DOHH2 (cell line): ENCODE measurements at regions not wholly inside any gene's neighbourhood (a gene's known extent, or its start where the extent isn't known, plus 50 kb on each side); places are given as distances from the start of the nearest gene placed in this dataset.

Source experiments
- H3F3A ChIP-seq: fragments of 200-600 bp; sonication (generic), shearing (Covaris generic); 2 replicates; pipeline ENCODE4 v1.6.0; 2016; ENCODE audit warnings: antibody characterized with exemption, mild to moderate bottlenecking; ENCODE audit not compliant: control insufficient read depth, insufficient read depth
- H3K27ac ChIP-seq: fragments of 200-600 bp; sonication (generic); 2 replicates; pipeline ENCODE4 v1.5.1; 2014; ENCODE audit warnings: low read depth, mild to moderate bottlenecking, low read length, moderate library complexity
- H3K27me3 ChIP-seq: fragments of 200-600 bp; sonication (generic); 2 replicates; pipeline ENCODE4 v1.6.1; 2014; ENCODE audit warnings: mild to moderate bottlenecking, low read length, mixed read lengths; ENCODE audit not compliant: control insufficient read depth
- H3K36me3 ChIP-seq: fragments of 200-600 bp; sonication (generic); 2 replicates; pipeline ENCODE4 v1.6.1; 2014; ENCODE audit warnings: mild to moderate bottlenecking, low read length, moderate library complexity, mixed read lengths; ENCODE audit not compliant: control insufficient read depth
- H3K4me1 ChIP-seq: fragments of 200-600 bp; sonication (generic); 2 replicates; pipeline ENCODE4 v1.6.1; 2014; ENCODE audit warnings: mild to moderate bottlenecking, low read length, mixed read lengths; ENCODE audit not compliant: control insufficient read depth
- H3K4me2 ChIP-seq: fragments of 200-600 bp; sonication (generic); 2 replicates; pipeline ENCODE4 v1.6.0; 2014; ENCODE audit warnings: mild to moderate bottlenecking, low read length, moderate library complexity
- H3K4me3 ChIP-seq: fragments of 200-600 bp; sonication (generic); 2 replicates; pipeline ENCODE4 v1.5.1; 2014; ENCODE audit warnings: mild to moderate bottlenecking, low read length, mixed read lengths
- H3K79me2 ChIP-seq: fragments of 200-600 bp; sonication (generic); 2 replicates; pipeline ENCODE4 v1.6.1; 2014; ENCODE audit warnings: mild to moderate bottlenecking, low read length, mixed read lengths; ENCODE audit not compliant: control insufficient read depth
- H3K9me2 ChIP-seq: fragments of 200-600 bp; sonication (generic); replicated peaks from 2 replicates; pipeline ENCODE4 v1.6.1; 2014; ENCODE audit warnings: mild to moderate bottlenecking, low read length, mixed read lengths; ENCODE audit not compliant: control insufficient read depth
- H3K9me3 ChIP-seq: fragments of 200-600 bp; sonication (generic); 2 replicates; pipeline ENCODE4 v1.6.1; 2014; ENCODE audit warnings: antibody characterized with exemption, low read length, mixed read lengths; ENCODE audit not compliant: control insufficient read depth, insufficient read depth
- H4K20me1 ChIP-seq: fragments of 200-600 bp; sonication (generic); 2 replicates; pipeline ENCODE4 v1.6.0; 2014; ENCODE audit warnings: low read depth, mild to moderate bottlenecking, antibody characterized with exemption, low read length, moderate library complexity; ENCODE audit not compliant: control insufficient read depth, insufficient read depth
- CTCF ChIP-seq: fragments of 200-600 bp; sonication (generic); IDR thresholded peaks from one replicate; pipeline ENCODE4 v1.5.1; 2014; ENCODE audit warnings: antibody characterized with exemption, mild to moderate bottlenecking, low read depth, low read length; ENCODE audit not compliant: poor library complexity, severe bottlenecking
- EZH2phosphoT487 ChIP-seq: fragments of 200-600 bp; sonication (generic); IDR thresholded peaks from 2 replicates; pipeline ENCODE4 v1.6.1; 2017; ENCODE audit warnings: borderline replicate concordance, mild to moderate bottlenecking, antibody characterized with exemption, low read length, moderate library complexity, mixed read lengths

- Histone ChIP-seq H3K4me3 (no peak overlapping the region), H3K36me3 (no peaks in the 10 kb centered on the region), H3K79me2 (no peaks in the 10 kb centered on the region), H3K9me2 (no peaks in the 10 kb centered on the region), H3K27ac (no peak overlapping the region), H3K4me1 (no peaks in the 10 kb centered on the region), H4K20me1 (no peaks in the 10 kb centered on the region), H3K9me3 (no peaks in the 10 kb centered on the region; the same call in 1 of the 2 replicates), H3K27me3 (no peaks in the 10 kb centered on the region), H3K4me2 (no peak overlapping the region), H3F3A (no peaks in the 10 kb centered on the region)
- TF ChIP-seq EZH2phosphoT487 (no peak), CTCF (no peak)
Observed at GRCh38 chr2:150309311-150310080, 178.0 kb downstream of the RND3 start.

GRCh38 chr2:150307258-150307657 lies 180.2 kb downstream of the RND3 start:
- TF ChIP-seq CTCF (no peak), EZH2phosphoT487 (no peak)
- Histone ChIP-seq H4K20me1 (no peaks in the 10 kb centered on the region), H3K4me1 (no peaks in the 10 kb centered on the region), H3F3A (no peaks in the 10 kb centered on the region), H3K4me3 (no peak overlapping the region), H3K36me3 (no peaks in the 10 kb centered on the region), H3K4me2 (no peak overlapping the region), H3K9me2 (no peaks in the 10 kb centered on the region), H3K27ac (no peak overlapping the region), H3K27me3 (no peaks in the 10 kb centered on the region), H3K79me2 (no peaks in the 10 kb centered on the region), H3K9me3 (no peaks in the 10 kb centered on the region; the same call in 1 of the 2 replicates)

GRCh38 chr2:150303281-150303680 lies 184.2 kb downstream of the RND3 start:
- H3K4me3 ChIP-seq, result no peak overlapping the region
- no peak overlapping the region for H3K4me2 ChIP-seq
- no peaks in the 10 kb centered on the region for H3K36me3 ChIP-seq
- H3K27me3 ChIP-seq, result no peaks in the 10 kb centered on the region
- no peaks in the 10 kb centered on the region for H3K9me2 ChIP-seq
- H3K79me2 ChIP-seq, result no peaks in the 10 kb centered on the region
- TF ChIP-seq CTCF (no peak), EZH2phosphoT487 (no peak)
- no peaks in the 10 kb centered on the region; the same call in 1 of the 2 replicates for H3K9me3 ChIP-seq
- no peak overlapping the region for H3K27ac ChIP-seq
- no peaks in the 10 kb centered on the region for H3K4me1 ChIP-seq
- H3F3A ChIP-seq, result no peaks in the 10 kb centered on the region
- H4K20me1 ChIP-seq, result no peaks in the 10 kb centered on the region
